SH-SY5Y (cell line): ENCODE measurements at regions not wholly inside any gene's neighbourhood (a gene's known extent, or its start where the extent isn't known, plus 50 kb on each side); places are given as distances from the start of the nearest gene placed in this dataset.

Experiments
- GATA2 ChIP-seq: IDR thresholded peaks from 2 replicates; pipeline ENCODE4 v1.6.1; 2011; ENCODE audit warnings: mild to moderate bottlenecking, low read depth, low read length
- GATA3 ChIP-seq: IDR thresholded peaks from 2 replicates; pipeline ENCODE4 v1.6.1; 2011; ENCODE audit warnings: low read depth, mild to moderate bottlenecking, low read length, moderate library complexity

GRCh38 chr3:22383285-22383684 lies 632.3 kb upstream of the ZNF385D start:
- TF ChIP-seq GATA2: no peak
- TF ChIP-seq GATA3: no peak
